GM12864 (cell line): ENCODE measurements at regions not wholly inside any gene's neighbourhood (a gene's known extent, or its start where the extent isn't known, plus 50 kb on each side); places are given as distances from the start of the nearest gene placed in this dataset.

ENCODE experiments used
- DNase-seq: peaks from one replicate; pipeline ENCODE4 v3.0.0-alpha.2; 2011; ENCODE audit warnings: low read depth
- H3K4me3 ChIP-seq: 2 replicates; pipeline ENCODE4 v1.5.1; 2011; ENCODE audit warnings: mild to moderate bottlenecking, low read depth, low read length, control low read depth
- TF ChIP-seq, protein P1 (sequence below): IDR thresholded peaks from 2 replicates; pipeline ENCODE4 v1.5.1; 2011; ENCODE audit warnings: low read depth, mild to moderate bottlenecking, moderate library complexity, low read length, control low read depth, inconsistent platforms; ENCODE audit errors: missing control alignments

DNA sequence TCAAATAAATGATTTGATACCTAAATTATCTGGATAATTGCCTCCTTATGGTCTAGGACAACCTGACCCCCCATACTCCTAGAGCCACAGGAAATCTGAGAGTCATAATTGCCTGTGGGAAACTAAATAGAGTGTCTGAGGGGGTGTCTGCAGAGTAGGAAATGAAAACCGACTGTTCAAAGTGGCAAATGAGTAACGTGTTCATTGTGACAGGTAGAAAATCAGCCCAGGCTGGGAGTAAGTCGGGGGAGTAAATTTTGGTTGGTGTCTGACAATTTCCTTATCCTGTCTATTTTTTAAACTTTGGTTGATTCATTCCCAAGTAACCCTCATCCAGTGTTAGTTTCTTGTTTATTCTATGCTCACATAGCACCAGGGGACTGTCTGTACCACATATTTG lies 51.6 kb upstream of the HOXC13 start:
- no peak overlapping the region for H3K4me3 ChIP-seq
- TF ChIP-seq, protein P1, sequence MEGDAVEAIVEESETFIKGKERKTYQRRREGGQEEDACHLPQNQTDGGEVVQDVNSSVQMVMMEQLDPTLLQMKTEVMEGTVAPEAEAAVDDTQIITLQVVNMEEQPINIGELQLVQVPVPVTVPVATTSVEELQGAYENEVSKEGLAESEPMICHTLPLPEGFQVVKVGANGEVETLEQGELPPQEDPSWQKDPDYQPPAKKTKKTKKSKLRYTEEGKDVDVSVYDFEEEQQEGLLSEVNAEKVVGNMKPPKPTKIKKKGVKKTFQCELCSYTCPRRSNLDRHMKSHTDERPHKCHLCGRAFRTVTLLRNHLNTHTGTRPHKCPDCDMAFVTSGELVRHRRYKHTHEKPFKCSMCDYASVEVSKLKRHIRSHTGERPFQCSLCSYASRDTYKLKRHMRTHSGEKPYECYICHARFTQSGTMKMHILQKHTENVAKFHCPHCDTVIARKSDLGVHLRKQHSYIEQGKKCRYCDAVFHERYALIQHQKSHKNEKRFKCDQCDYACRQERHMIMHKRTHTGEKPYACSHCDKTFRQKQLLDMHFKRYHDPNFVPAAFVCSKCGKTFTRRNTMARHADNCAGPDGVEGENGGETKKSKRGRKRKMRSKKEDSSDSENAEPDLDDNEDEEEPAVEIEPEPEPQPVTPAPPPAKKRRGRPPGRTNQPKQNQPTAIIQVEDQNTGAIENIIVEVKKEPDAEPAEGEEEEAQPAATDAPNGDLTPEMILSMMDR, result no peak
- no peak for DNase-seq

DNA sequence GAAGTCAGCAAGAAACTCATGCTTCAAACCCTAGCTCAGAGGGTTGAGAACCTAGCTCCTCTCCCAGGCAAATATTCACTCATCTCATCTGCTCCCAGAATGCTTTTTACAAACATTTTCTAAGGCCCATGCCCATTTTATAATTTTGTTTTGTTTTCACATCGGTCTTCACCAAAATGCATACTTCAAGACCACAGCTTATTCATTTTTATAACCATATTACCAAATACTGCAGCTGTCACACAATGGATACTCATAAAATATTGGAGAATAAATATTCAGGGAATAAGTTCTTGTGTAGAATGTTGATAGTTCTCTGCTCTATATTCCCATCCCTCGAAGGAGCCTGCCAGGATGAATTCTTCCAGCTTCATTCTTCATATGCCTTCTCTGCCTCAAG lies 50.8 kb upstream of the HOXC13 start:
- H3K4me3 ChIP-seq, result no peak overlapping the region
- DNase-seq, result no peak
- TF ChIP-seq, protein P1, result no peak
